GM23248 (cell line): ENCODE measurements at regions not wholly inside any gene's neighbourhood (a gene's known extent, or its start where the extent isn't known, plus 50 kb on each side); places are given as distances from the start of the nearest gene placed in this dataset.

ENCODE experiments used
- EZH2 ChIP-seq: fragments of 200-600 bp; sonication (generic); IDR thresholded peaks from 2 replicates; pipeline ENCODE4 v1.6.1; 2018; ENCODE audit warnings: antibody characterized with exemption, mild to moderate bottlenecking; ENCODE audit not compliant: insufficient read depth, poor library complexity, severe bottlenecking
- EZH2phosphoT487 ChIP-seq: fragments of 200-600 bp; sonication (generic); IDR thresholded peaks from 2 replicates; pipeline ENCODE4 v1.6.1; 2018; ENCODE audit warnings: antibody characterized with exemption, moderate library complexity, mild to moderate bottlenecking, low read depth; ENCODE audit not compliant: insufficient read depth

GRCh38 chr6:94600636-94601035 lies 976.7 kb upstream of the MANEA start:
- TF ChIP-seq EZH2phosphoT487, result no peak
- TF ChIP-seq EZH2, result no peak
